MCF 10A (cell line): ENCODE measurements at regions not wholly inside any gene's neighbourhood (a gene's known extent, or its start where the extent isn't known, plus 50 kb on each side); places are given as distances from the start of the nearest gene placed in this dataset.
"Not testable (repeated sequence)": the region's sequence is repeated elsewhere in the genome, so short reads cannot be mapped to it uniquely, and the experiment has no call there.

Source experiments
- BruUV-seq: library from RNA; stranded (reverse); fragments of 400-500 nt; replicated peaks from 2 replicates; lab custom pipeline; 2021; lab: Mats Ljungman, UMichigan
- CTCF ChIA-PET: fragments of 300-600 bp; sonication (Branson Sonifier 250); formaldehyde crosslinking; extraction: SDS; loops from one replicate; lab custom pipeline; 2021; ENCODE audit warnings: antibody characterized with exemption, inconsistent platforms; lab: Yijun Ruan, JAX
- POLR2A ChIA-PET: fragments of 300-600, 350-650 bp; sonication (Branson Sonifier 250); formaldehyde crosslinking; extraction: SDS; loops from one replicate; lab custom pipeline; 2020; ENCODE audit warnings: antibody characterized with exemption, inconsistent platforms; lab: Yijun Ruan, JAX
- DNase-seq: peaks from one replicate; pipeline ENCODE4 v3.0.0-alpha.2; 2018; ENCODE audit not compliant: unreplicated experiment
- H3K27ac Mint-ChIP-seq: one replicate; pipeline ENCODE4 v1.8.0; 2022; ENCODE audit warnings: mild to moderate bottlenecking, low read depth, mixed read lengths; ENCODE audit not compliant: unreplicated experiment
- H3K27me3 Mint-ChIP-seq: one replicate; pipeline ENCODE4 v1.8.0; 2022; ENCODE audit warnings: mixed read lengths; ENCODE audit not compliant: insufficient read depth, unreplicated experiment
- H3K36me3 Mint-ChIP-seq: one replicate; pipeline ENCODE4 v1.8.0; 2022; ENCODE audit warnings: mild to moderate bottlenecking, moderate library complexity, mixed read lengths; ENCODE audit not compliant: insufficient read depth, unreplicated experiment
- H3K4me1 Mint-ChIP-seq: one replicate; pipeline ENCODE4 v1.8.0; 2022; ENCODE audit warnings: mixed read lengths; ENCODE audit not compliant: insufficient read depth, unreplicated experiment
- H3K4me3 Mint-ChIP-seq: one replicate; pipeline ENCODE4 v1.8.0; 2022; ENCODE audit warnings: mild to moderate bottlenecking, moderate library complexity, mixed read lengths; ENCODE audit not compliant: unreplicated experiment
- H3K9me3 Mint-ChIP-seq: one replicate; pipeline ENCODE4 v1.8.0; 2022; ENCODE audit warnings: mixed read lengths; ENCODE audit not compliant: unreplicated experiment
- CTCF ChIP-seq: fragments of 200-600 bp; IDR thresholded peaks from one replicate; pipeline ENCODE4 v1.8.0; 2022; ENCODE audit warnings: antibody characterized with exemption, mild to moderate bottlenecking; ENCODE audit not compliant: unreplicated experiment
- intact Hi-C: fragments of 100-400 bp; cut with micrococcal nuclease; formaldehyde crosslinking; loops from 2 replicates; pipeline ENCODE4 v1.14.1; 2022

GRCh38 chr2:47283659-47284058 lies 85.5 kb upstream of the EPCAM start:
- BruUV-seq: no TSS peak
- POLR2A ChIA-PET: interaction anchor here (0.6 kb wide), 1 partner anchor 329 kb away, joined by 3 read pairs; no protein-coding TSS in a partner anchor
- TF ChIP-seq CTCF: no peak

GRCh38 chr2:47282621-47283272 lies 86.4 kb upstream of the EPCAM start:
- no peak for TF ChIP-seq CTCF
- intact Hi-C loops: no loop called here
- Mint-ChIP-seq H3K36me3 (no peaks in the 10 kb centered on the region), H3K4me1 (no peaks in the 10 kb centered on the region), H3K27me3 (no peaks in the 10 kb centered on the region), H3K9me3 (no peaks in the 10 kb centered on the region), H3K27ac (no peak overlapping the region), H3K4me3 (no peak overlapping the region)
- BruUV-seq: no TSS peak
- POLR2A ChIA-PET: interaction anchor here (0.6 kb wide), 1 partner anchor 328 kb away, joined by 3 read pairs; no protein-coding TSS in a partner anchor
- no peak for DNase-seq
- CTCF ChIA-PET: interaction anchor here (1.4 kb wide), 1 partner anchor 9 kb away, joined by 5 read pairs; no protein-coding TSS in a partner anchor

More at GRCh38 chr2:47283659-47284058, 85.5 kb upstream of the EPCAM start:
- Mint-ChIP-seq H3K4me3 (no peak overlapping the region), H3K4me1 (peaks cover 2% of the 10 kb centered on the region), H3K27ac (no peak overlapping the region), H3K36me3 (no peaks in the 10 kb centered on the region), H3K27me3 (no peaks in the 10 kb centered on the region), H3K9me3 (no peaks in the 10 kb centered on the region)
- intact Hi-C loops: no loop called here
- CTCF ChIA-PET: interaction anchor here (1.4 kb wide), 1 partner anchor 10 kb away, joined by 5 read pairs; no protein-coding TSS in a partner anchor
- no peak for DNase-seq

GRCh38 chr2:47279525-47279924 lies 89.6 kb upstream of the EPCAM start:
- H3K36me3 Mint-ChIP-seq, H3K27me3 Mint-ChIP-seq, BruUV-seq, DNase-seq, H3K4me3 Mint-ChIP-seq, intact Hi-C loops, H3K4me1 Mint-ChIP-seq, H3K27ac Mint-ChIP-seq, H3K9me3 Mint-ChIP-seq: not testable (repeated sequence)
- ChIA-PET CTCF (interaction anchor here (0.7 kb wide), 1 partner anchor 32 kb away, joined by 3 read pairs; no protein-coding TSS in a partner anchor), POLR2A (interaction anchor here (0.7 kb wide), 1 partner anchor 190 kb away, joined by 3 read pairs; no protein-coding TSS in a partner anchor)

GRCh38 chr2:47277987-47278386 lies 91.1 kb upstream of the EPCAM start:
- POLR2A ChIA-PET: interaction anchor here (2.5 kb wide), 1 partner anchor 8 kb away, joined by 7 read pairs; no protein-coding TSS in a partner anchor
- no TSS peak for BruUV-seq

More at GRCh38 chr2:47277987-47278386, 91.1 kb upstream of the EPCAM start:
- TF ChIP-seq CTCF: no peak
- no peak for DNase-seq
- intact Hi-C loops: no loop called here
- H3K36me3 Mint-ChIP-seq: no peaks in the 10 kb centered on the region
- CTCF ChIA-PET: interaction anchor here (0.7 to 1.6 kb wide), 5 partner anchors 34 to 138 kb away, joined by 3 to 10 read pairs (median 3); no protein-coding TSS in a partner anchor
- H3K9me3 Mint-ChIP-seq: no peaks in the 10 kb centered on the region
- H3K4me1 Mint-ChIP-seq: peaks cover 12% of the 10 kb centered on the region
- no peaks in the 10 kb centered on the region for H3K27me3 Mint-ChIP-seq
- H3K4me3 Mint-ChIP-seq: no peak overlapping the region
- H3K27ac Mint-ChIP-seq: peak overlapping the region; percentile 57
